OCI-LY3 (cell line): ENCODE measurements at regions not wholly inside any gene's neighbourhood (a gene's known extent, or its start where the extent isn't known, plus 50 kb on each side); places are given as distances from the start of the nearest gene placed in this dataset.

Source experiments
- CTCF ChIP-seq: fragments of 200-600, 300-600 bp; sonication (generic); IDR thresholded peaks from 2 replicates; pipeline ENCODE4 v1.5.1; 2014; ENCODE audit warnings: antibody characterized with exemption, low read length, low read depth
- EZH2phosphoT487 ChIP-seq: fragments of 200-600 bp; shearing (Covaris generic); IDR thresholded peaks from 2 replicates; pipeline ENCODE4 v1.6.1; 2018; ENCODE audit warnings: antibody characterized with exemption, mixed run types, low read depth

GRCh38 chr4:45954276-45954675 is 169.6 kb downstream of the GABRG1 start:
- no peak for TF ChIP-seq CTCF
- no peak for TF ChIP-seq EZH2phosphoT487
